ENCODE measurements at regions not wholly inside any gene's neighbourhood (a gene's known extent, or its start where the extent isn't known, plus 50 kb on each side); places are given as distances from the start of the nearest gene placed in this dataset.

DNA sequence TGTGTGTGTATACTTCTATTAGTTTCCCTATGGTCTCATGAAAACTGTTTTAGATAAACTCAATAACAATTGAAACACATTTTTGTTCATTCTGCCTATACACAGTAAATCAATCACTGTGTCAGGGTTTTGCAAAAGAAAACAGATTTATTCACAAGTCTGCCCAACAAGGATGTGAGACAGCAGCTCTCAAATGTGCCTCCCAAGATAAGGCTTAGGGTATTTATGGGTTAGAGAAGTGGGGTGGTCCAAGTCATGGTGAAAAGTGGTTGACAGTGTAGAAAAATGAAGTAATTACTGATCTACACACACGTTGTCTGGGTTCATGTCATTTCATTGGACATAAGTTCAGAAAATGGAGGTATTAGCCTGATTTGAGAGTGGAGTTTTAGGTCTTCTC, 844.6 kb downstream of the SLITRK6 start:
- no peak for DNase-seq (ENCODE audit: low read depth)

DNA sequence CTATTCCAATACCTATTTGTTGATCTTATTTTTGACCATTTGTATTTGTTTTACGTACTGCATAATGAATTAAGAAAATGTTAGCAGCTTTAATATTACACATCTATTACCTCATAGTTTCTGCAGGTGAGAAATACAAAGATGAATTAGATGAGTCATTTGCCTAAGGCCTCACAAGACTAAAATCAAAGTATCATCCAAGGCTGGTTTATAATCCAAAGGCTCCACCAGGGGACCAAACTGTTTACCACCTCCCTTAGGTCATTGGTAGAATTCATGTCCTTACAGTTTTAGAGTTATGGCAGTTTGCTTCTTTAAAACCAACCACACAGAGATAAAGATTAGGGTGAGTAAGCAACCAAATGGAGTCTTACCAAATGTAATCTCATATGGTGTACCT, 848.1 kb downstream of the SLITRK6 start:
- no peak for DNase-seq (ENCODE audit: low read depth)

DNA sequence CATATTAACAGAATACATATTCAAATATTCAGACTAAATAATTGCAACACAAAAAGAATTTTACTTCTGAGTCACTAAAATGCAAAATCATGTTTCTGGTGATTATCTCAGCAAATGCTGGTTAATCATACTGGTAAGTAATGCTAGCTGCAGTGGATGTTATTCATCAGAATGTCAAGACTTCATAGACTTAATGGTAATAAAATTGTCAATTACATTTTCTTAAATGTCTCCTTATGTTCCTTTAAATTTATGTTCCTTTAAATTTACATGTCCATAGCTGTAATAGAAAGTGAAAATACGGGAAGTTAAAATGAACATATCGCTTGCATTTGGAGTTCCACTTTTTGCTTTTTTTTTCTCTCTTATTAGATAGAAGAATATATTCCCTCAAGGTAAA, 853.0 kb downstream of the SLITRK6 start:
- DNase-seq (ENCODE audit: low read depth), result no peak

DNA sequence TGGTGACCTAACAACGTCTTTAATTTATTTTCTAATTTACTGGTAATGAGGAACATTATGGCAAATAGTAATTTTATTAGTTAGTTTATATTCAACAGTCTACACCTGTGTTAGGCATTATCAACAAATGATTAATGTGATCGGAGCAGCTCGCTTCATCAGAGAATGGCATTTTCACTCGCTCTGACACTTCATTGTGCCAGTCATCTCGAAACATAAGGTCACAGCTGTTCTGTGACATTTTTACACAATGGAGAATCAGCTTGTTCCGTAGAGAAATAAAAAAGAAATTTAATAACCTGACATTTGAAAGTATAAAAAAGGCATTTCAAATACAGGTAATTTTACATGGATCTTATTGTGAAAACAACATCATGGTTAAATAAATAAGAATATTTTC, 858.4 kb downstream of the SLITRK6 start:
- no peak for DNase-seq (ENCODE audit: low read depth)

GRCh38 chr13:84940167-84940566, 859.1 kb downstream of the SLITRK6 start:
- DNase-seq (ENCODE audit: low read depth), result no peak

DNA sequence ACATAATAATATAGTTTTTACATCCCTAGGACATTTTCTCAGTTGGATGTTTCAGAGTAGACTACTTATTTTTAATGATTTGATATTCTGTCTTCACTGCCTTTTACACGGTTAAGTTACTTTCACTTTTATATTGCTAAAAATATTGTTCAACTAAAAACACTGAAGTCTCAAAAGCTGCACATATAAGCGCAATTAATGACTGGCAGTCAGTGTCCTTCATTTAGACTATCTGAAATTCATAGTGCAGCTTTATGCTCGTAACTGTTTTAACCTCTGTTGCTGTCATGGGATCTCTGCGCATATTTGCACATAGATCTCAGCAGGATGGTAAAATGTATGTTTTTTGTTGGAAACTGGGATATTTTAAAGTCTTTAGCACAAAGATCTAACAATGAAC, 864.3 kb downstream of the SLITRK6 start:
- no peak for DNase-seq (ENCODE audit: low read depth)

- DNase-seq (ENCODE audit: low read depth), result no peak
These were observed 865.4 kb downstream of the SLITRK6 start for GRCh38 chr13:84933797-84934196.

DNA sequence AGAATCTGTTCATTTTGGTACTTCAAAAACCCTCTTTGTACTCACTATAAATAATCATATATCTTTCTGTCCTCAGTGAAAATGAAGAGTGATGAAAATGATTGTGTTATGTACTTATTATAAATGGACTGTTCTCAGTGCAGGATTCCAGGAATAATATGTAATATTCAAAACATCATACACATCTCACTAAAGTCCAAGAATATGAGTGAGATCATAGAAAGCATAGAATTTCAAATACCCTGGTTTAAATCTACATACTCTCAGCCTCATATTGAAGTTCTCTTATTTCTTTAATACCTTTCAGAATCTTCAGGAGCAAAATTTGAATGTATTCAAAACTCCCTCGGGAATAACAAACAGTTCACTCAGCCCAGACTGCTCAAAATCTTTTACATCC, 868.0 kb downstream of the SLITRK6 start:
- no peak for DNase-seq (ENCODE audit: low read depth)

- no peak for DNase-seq (ENCODE audit: low read depth)
These were observed 871.6 kb downstream of the SLITRK6 start for GRCh38 chr13:84927442-84928169.

GRCh38 chr13:84925443-84925842, 873.8 kb downstream of the SLITRK6 start:
- DNase-seq (ENCODE audit: low read depth), result no peak

GRCh38 chr13:84923831-84924230, 875.4 kb downstream of the SLITRK6 start:
- no peak for DNase-seq (ENCODE audit: low read depth)

GRCh38 chr13:84917252-84917878, 881.9 kb downstream of the SLITRK6 start:
- no peak for DNase-seq (ENCODE audit: low read depth)

GRCh38 chr13:84912720-84913119, 886.5 kb downstream of the SLITRK6 start:
- no peak for DNase-seq (ENCODE audit: low read depth)

GRCh38 chr13:84910423-84910822, 888.8 kb downstream of the SLITRK6 start:
- DNase-seq (ENCODE audit: low read depth), result no peak

- no peak for DNase-seq (ENCODE audit: low read depth)
These were observed 895.8 kb downstream of the SLITRK6 start for GRCh38 chr13:84903391-84903790.

- no peak for DNase-seq (ENCODE audit: low read depth)
These were observed 897.0 kb downstream of the SLITRK6 start for GRCh38 chr13:84902243-84902642.

DNA sequence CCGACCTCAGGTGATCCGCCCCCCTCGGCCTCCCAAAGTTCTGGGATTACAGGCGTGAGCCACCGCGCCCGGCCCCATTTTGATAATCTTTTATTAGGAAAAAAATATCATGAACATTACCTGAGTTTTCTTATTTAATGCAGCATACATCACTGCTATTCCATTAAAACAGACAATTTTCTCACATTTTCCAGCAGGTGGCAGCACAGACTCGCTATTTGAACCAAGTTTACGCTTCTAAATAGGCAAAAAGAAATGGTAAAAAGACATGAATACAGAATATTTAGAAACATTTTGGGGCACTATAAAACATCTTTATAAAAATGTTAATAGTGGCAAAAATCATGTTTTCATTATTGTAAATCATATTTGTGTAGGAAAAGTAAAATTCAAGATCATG, 903.1 kb downstream of the SLITRK6 start:
- peak; percentile 7 for DNase-seq (ENCODE audit: low read depth)

GRCh38 chr13:84894749-84895148, 904.5 kb downstream of the SLITRK6 start:
- no peak for DNase-seq (ENCODE audit: low read depth)

DNA sequence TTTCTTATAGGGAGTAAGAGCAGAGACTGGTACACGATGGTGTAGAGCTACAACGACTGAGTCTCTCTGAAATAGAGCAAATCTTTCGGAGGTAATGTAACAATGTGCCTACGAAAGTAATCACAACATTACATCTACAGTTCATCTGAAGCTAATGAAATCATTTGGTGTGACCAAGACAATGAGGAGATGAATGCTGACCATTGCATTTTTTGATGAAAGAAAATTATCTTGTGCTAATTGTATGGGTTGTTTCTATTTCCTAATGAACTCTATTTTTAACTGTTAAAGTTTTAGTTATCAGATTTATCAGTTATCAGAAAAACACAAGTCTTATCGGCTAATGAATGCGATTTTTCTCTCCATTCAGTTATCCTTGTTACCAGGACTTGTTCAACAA, 913.4 kb downstream of the SLITRK6 start:
- no peak for DNase-seq (ENCODE audit: low read depth)

GRCh38 chr13:84873951-84874350, 925.3 kb downstream of the SLITRK6 start:
- DNase-seq (ENCODE audit: low read depth), result no peak

DNA sequence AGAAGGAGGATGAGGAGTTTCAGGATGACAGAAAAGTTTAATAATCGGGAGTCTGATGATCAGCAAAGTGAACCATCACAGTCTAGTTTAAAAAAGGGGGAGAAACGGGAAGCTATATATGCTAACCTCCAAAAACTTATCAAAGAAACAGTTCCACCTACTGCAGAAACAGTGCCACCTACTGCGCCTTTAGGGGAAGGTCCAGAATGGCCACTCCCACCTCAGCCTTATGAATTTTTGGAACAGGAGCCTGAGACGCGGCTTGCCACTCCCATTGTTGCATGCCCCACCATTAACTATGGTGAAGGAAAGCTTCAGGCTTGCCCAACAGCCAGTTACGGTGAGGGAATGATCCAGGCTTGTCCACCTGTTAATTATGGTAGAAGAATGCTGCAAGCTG, 929.0 kb downstream of the SLITRK6 start:
- DNase-seq (ENCODE audit: low read depth), result no peak

DNA sequence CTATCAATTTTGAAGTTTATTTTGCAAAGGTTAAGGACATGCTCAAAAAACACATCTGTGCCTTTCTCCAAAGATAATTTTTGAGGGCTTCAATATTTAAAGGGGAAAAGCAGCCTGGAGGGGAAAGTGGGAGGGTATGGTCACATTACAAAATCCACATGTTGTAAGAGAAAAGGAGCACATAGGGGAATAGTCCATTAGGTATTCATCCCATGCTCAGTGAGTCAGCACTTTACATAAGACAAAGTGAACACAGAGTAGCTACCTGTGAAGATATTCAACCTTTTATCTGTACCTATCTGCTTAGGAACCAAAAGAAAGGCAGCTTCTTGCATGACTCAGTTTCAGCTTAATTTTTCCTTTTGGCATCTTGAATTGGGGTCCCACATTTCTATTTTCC, 932.0 kb downstream of the SLITRK6 start:
- DNase-seq (ENCODE audit: low read depth), result no peak

GRCh38 chr13:84865783-84866221, 933.4 kb downstream of the SLITRK6 start:
- no peak for DNase-seq (ENCODE audit: low read depth)

GRCh38 chr13:84864341-84864740, 934.9 kb downstream of the SLITRK6 start:
- DNase-seq (ENCODE audit: low read depth), result no peak
